Retinal pigment epithelial cell (primary cell): ENCODE measurements at regions not wholly inside any gene's neighbourhood (a gene's known extent, or its start where the extent isn't known, plus 50 kb on each side); places are given as distances from the start of the nearest gene placed in this dataset.

Experiments used
- DNase-seq: peaks from one replicate; pipeline ENCODE4 v3.0.0-alpha.2; 2010; ENCODE audit warnings: low read depth
- H3K4me3 ChIP-seq: 2 replicates; pipeline ENCODE4 v1.5.1; 2011; ENCODE audit warnings: mild to moderate bottlenecking, low read length, control low read depth, moderate library complexity
- TF ChIP-seq, protein P1 (sequence below): conservative IDR thresholded peaks from 2 replicates; pipeline ENCODE4 v1.5.1; 2011; ENCODE audit warnings: low read depth, low read length, control low read depth, inconsistent platforms

DNA sequence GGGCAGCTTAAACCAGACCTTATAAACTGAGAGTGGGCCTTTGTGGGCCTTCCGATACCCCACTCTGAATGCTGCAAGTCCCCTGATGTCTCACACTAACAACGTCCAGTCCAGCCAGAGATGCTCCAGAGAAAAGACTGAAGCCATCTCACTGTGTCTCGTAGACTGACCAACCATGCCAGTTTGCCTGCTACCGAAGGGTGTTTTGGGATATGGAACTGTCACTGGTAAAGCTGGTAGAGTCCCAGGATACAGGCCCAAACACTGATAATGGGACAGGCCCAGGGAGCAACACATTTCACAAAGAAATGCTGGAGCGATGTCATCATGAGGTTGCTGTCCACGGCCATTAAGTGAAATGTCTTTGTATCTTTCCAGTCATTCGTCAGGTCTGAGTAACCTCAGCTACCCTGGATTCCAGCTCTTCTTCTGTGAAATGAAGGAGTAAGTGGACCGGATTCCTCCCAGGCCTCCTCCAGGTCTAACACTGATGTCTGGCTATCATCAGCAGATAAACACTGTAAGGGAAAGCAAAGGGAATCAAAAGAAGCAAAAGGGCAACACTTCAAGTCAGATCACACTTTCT is 81.6 kb downstream of the SLC5A7 start:
- TF ChIP-seq, protein P1, sequence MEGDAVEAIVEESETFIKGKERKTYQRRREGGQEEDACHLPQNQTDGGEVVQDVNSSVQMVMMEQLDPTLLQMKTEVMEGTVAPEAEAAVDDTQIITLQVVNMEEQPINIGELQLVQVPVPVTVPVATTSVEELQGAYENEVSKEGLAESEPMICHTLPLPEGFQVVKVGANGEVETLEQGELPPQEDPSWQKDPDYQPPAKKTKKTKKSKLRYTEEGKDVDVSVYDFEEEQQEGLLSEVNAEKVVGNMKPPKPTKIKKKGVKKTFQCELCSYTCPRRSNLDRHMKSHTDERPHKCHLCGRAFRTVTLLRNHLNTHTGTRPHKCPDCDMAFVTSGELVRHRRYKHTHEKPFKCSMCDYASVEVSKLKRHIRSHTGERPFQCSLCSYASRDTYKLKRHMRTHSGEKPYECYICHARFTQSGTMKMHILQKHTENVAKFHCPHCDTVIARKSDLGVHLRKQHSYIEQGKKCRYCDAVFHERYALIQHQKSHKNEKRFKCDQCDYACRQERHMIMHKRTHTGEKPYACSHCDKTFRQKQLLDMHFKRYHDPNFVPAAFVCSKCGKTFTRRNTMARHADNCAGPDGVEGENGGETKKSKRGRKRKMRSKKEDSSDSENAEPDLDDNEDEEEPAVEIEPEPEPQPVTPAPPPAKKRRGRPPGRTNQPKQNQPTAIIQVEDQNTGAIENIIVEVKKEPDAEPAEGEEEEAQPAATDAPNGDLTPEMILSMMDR, result no peak
- no peak for DNase-seq

DNA sequence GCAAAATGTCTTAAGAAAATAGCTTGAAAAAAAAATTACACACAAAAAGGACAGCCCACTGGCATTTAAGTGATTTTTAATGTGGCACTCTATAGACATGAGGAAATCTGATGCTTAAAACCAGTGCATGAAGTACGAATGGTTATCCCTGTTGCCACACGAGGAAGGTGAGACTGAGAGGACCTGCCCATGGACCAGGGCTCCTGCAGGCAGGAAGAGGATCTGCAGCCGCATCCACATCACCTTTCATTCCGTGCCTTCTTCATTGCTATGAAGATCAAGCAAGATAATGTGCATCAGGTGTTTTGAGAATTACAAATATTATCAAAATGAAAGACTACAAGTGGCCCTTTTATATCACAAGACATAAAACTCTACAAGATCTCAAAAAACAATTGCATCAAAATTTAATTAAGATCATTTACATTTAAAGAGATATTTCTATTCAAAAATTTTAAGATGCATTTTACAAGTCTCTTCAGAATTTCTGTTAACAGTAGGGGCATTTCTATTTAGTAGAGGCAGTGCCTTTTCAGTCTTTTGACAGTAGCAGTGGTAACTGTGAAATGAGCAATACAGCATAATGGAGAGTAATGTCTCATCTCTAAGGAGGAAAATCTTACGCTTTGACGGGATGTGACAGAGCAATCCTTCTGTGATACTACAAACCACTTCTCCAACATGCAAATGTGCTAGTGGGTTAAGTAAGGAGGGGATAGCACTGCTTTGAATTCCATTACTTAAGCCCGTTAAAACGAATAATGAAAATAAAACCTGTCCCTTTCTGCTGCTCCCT is 83.4 kb downstream of the SLC5A7 start:
- TF ChIP-seq, protein P1, result no peak
- no peak overlapping the region for H3K4me3 ChIP-seq
- no peak for DNase-seq

More for the DNA sequence above, 81.6 kb downstream of the SLC5A7 start:
- H3K4me3 ChIP-seq, result no peak overlapping the region

DNA sequence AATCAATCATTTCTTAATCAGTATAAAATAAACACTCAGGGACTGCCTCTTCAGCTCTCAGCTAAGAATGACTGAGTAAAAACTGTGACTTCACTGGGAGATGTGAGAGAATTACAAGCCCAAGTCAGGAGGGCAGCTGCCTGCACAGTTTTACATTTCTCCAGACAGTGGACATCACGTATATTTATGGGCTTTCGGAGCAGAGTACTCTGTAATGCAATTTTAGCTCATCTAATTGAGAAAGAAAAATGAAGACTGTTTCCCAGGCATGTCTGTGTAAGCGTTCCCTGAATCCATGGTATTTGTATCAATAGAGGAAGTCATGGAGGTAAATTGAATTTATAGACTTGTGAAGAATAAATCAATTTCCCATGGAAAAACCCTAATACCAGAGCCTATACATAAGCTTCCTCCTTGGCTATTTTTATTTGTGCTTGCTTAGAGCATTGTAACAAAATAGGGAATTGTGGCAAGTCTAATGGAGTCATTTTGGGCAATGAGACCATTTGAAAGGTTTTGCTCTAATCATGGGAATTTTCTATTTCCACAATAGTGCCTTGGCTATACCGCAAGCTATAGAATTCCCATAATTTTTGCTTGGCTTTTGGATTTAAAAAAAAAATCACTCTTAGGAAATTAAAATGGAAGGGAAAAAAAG is 87.2 kb downstream of the SLC5A7 start:
- DNase-seq, result no peak
- no peak overlapping the region for H3K4me3 ChIP-seq
- TF ChIP-seq, protein P1, result no peak

DNA sequence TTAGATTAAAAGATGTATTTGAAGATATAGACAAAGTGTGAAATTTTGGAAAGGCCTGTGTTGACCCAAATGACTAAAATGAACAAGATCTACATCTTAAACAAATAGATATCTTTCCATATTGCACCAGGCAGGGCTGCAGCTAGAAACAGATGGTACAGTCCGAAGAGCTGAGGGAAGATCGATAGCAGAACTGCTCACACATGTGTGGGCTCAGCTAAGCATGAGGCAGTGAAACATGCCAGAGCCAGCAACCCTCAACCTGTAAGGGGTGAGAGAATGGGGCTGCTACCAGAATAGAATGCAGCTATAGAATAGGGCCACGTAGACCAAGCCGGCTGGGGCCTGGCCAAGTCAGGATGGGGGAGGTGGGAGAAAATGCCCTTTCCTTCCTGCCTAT is 87.8 kb downstream of the SLC5A7 start:
- DNase-seq, result no peak
- TF ChIP-seq, protein P1, result no peak
- no peak overlapping the region for H3K4me3 ChIP-seq

DNA sequence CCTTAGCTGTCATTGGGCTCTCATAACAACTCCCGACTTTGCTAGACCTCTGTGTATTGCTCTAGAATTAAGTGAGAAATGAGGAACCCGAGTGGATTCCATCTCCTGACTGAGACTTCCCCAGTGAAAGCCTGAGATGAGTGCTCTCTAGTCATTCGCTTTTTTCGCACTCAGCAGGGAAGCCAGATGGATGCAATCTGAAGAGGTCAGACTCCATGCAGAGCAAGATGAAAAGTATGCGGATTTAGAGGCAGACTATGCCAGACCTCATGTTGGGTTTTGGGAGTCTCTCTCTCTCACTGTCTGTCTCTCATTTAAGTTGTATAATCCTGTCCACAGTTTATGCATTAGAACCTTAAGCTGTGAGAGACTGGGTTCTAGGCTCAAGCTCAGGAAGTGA is 88.6 kb downstream of the SLC5A7 start:
- TF ChIP-seq, protein P1, result no peak
- no peak overlapping the region for H3K4me3 ChIP-seq
- DNase-seq, result no peak

DNA sequence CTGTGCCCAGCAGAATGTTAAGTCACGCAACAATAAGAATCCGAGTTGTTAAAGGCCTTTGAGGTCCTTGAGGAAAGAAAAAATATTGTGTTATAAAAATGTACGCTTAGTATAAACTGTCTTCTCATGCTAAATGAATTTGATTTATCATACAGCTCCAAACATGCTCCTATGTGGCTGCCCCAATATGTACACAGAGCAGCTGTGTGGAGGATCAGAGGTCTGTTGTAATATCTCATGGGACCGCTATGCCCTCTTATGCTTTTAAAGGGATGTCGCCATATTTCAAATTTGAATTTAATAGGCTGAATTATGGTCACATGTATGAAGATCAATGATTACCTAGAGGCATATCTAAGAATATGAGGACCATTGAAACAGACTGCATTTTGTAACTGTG is 90.2 kb downstream of the SLC5A7 start:
- no peak overlapping the region for H3K4me3 ChIP-seq
- TF ChIP-seq, protein P1, result no peak
- no peak for DNase-seq
